CD4-positive, alpha-beta T cell treated with Interferon gamma for 1 hour (primary cell): ENCODE measurements at regions not wholly inside any gene's neighbourhood (a gene's known extent, or its start where the extent isn't known, plus 50 kb on each side); places are given as distances from the start of the nearest gene placed in this dataset.
"Not testable (repeated sequence)": the region's sequence is repeated elsewhere in the genome, so short reads cannot be mapped to it uniquely, and the experiment has no call there.

Experiments
- DNase-seq: peaks from one replicate; pipeline ENCODE4 v3.0.0-alpha.2; 2020

DNA sequence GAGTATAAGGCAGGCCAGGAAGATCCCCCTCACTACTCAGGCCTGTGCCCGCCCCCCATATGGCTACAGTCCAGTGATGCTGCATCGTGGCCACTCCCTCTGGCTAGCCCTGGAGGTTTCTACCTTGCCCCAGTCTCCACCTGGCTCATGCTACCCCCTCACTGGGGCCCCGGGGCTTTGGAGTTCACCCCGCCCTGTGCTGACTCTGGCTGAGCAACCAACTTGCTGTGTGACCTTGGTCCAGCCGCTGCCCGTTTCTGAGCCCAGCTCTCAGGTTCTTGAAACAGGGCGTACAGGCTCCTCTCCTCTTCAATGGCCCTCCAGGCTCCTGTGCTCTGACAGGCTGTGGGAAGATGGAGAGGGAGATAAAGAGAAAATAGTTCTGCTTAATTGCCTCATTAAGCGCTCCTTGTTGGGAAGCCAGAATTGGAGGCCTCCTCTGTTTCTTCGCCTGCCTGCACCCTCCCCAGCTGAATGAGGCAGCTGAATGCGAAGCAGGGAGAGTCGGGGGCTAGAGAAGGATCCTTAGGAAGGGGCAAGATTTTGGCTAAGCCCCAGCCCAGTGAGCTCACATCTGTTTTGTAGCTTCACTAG, 138.2 kb upstream of the NCOR2 start:
- no peak for DNase-seq

- DNase-seq, result no peak
Measured at GRCh38 chr12:124704619-124705018, 137.2 kb upstream of the NCOR2 start.

DNA sequence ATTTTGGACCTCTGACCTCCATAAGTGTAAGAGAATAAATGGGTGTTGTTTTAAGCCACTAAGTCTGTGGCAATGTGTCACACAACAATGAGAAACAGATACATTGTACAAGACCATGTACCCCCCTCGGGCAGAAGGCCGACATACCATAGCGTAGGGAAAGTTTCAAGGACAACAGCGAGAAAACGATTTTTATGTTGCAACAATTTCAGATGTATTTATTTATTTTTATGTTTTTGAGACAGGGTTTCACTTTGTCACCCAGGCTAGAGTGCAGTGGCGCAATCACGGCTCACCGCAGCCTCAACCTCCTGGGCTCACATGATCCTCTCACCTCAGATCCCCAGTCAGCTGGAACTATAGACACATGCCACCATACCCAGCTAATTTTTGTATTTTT, 136.4 kb upstream of the NCOR2 start:
- no peak for DNase-seq

- no peak for DNase-seq
Measured at GRCh38 chr12:124702736-124703135, 135.3 kb upstream of the NCOR2 start.

GRCh38 chr12:124700810-124701592, 133.6 kb upstream of the NCOR2 start:
- no peak for DNase-seq

- no peak for DNase-seq
Measured at GRCh38 chr12:124699909-124700308, 132.5 kb upstream of the NCOR2 start.

GRCh38 chr12:124698998-124699305, 131.5 kb upstream of the NCOR2 start:
- DNase-seq, result no peak

- no peak for DNase-seq
Measured at GRCh38 chr12:124698211-124698997, 131.0 kb upstream of the NCOR2 start.

- not testable (repeated sequence) for DNase-seq
Measured at GRCh38 chr12:124697722-124698121, 130.3 kb upstream of the NCOR2 start.

DNA sequence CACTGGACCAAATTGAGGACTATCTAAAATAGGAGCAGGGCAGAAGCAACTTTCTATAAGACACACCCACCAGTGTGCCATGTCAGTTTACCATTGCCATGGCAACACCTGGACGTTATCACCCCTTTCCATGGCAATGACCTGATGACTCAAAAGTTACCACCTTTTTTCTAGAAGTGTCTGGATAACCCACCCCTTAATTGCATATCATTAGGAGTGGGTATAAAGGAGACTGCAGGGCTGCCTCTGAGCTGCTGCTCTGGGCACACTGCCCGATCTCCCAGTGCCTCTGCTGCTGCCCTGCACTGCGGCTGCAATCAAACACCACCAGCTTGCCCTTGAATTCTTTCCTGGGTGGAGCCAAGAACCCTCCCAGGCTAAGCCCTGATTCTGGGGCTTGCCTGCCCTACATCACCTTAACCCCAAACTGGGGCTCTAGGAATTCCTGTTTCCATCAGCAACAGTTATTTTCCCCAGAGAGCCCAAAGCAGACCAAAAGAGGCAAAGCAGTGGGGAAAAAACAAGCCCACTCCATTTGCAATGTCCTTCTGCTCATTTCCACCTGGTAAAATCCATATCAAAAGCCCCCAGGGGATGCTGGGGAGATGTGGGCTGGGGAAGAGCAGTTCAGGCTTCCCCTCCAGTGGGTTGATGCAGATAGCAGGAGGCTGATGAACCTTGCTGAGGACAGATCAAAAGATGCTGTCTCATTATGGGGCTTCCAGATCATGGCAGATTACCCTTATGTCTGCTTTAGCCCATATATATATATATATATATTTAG, 129.5 kb upstream of the NCOR2 start:
- DNase-seq, result no peak

GRCh38 chr12:124695861-124696260, 128.4 kb upstream of the NCOR2 start:
- no peak for DNase-seq

DNA sequence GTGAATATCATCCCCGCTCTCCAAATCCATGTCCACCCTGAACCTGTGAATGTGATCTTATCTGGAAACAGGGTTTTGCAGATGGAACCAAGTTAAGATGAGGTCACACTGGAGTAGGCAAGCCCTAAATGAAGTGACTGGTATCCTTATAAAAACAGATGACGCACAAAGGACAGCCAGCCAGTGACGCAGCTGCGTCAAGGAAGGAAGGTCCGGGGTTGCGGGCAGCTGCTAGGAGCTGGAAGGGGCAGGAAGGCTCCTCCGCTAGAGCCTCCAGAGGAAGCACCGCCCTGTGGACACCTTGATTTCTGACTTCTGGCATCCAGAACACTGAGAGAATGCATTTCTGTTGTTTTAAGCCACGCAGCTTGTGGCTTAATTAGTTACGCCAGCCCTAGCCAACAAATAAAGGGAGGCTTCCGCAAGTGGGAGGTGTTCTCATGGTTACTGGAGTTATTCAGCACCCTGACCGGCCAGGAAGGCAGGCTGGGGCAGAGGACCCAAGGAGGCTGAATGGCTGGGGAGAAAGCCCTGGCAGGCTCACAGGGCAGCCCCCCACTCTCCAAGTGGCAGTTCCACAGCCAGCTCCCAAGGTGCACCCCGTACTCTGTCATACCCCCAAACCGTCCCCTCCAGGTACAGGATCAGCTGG, 127.6 kb upstream of the NCOR2 start:
- DNase-seq, result peak; percentile 28

GRCh38 chr12:124694250-124694649, 126.8 kb upstream of the NCOR2 start:
- DNase-seq, result no peak

- DNase-seq, result no peak
Measured at GRCh38 chr12:124693111-124693723, 125.8 kb upstream of the NCOR2 start.

DNA sequence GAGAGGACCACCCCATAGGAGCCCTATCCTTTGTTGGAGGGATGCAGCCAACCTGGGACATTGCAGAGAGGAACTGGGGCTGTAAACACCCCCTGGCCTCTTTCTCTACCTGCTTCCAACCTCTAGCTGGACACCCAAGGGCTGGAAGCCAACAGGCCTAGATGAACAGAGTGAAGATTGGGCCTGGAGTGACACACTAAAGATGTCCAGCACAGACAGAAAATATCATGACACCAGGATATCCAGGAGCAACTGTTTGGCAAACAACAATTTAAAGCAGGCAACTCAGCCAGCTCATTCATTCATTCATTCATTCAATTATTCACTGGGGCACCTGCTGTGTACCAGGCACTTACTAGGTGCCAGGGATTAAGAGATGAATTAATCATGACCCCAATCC, 125.0 kb upstream of the NCOR2 start:
- no peak for DNase-seq

GRCh38 chr12:124691429-124691828, 124.0 kb upstream of the NCOR2 start:
- no peak for DNase-seq

GRCh38 chr12:124689631-124690030, 122.2 kb upstream of the NCOR2 start:
- DNase-seq, result no peak

DNA sequence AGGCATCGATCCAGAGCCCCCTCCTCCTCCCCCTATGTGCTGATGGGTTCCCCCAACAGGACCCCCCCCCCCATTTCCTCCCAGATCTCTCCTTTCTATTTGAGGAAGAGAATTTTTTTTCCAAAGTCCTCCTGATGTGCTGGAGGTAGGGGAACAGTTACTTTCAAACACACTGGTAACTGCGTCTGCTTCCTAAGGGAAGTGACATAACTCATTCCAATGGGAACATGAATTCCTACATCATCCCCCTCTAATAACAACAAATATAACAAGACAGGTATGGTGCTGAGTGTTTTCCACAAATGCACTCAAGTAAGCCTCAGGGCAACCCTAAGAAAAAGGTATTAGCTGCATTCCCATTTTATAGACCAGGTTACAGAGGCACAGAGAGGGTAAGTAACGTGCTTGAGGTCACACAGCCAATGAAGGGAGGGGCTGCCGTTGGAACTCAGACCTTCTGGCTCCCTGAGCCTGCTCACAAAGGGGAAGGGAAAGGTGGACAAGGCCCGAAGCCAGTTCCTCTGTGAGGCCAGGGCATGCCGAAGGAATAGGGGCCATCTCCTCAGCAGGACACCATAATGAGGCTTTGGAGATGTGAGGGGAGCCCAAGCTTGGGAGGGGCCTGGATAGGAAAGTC, 121.1 kb upstream of the NCOR2 start:
- no peak for DNase-seq

DNA sequence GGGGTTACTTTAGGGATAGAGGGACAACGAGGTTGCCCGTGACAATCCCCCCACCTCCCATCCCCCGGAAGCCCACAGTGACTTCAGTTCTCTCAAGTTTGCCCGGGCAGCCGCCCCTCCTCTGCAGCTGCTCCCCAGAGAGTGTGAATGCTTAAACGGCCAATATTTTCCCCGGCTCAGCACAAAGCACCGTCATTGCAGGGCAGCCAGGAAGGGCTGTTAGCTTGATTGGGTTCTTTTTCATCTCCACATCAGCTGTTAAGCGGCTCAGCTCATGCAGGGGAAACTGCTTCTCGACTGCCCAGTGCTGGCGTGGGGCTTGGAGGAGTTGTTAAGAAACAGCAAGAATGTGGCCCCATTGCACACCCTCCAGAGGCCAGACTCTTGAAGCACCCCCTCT, 120.5 kb upstream of the NCOR2 start:
- no peak for DNase-seq

- no peak for DNase-seq
Measured at GRCh38 chr12:124687174-124687902, 119.9 kb upstream of the NCOR2 start.
